Upper lobe of left lung (tissue), 4 donors: ENCODE measurements at regions not wholly inside any gene's neighbourhood (a gene's known extent, or its start where the extent isn't known, plus 50 kb on each side); places are given as distances from the start of the nearest gene placed in this dataset.

ENCODE experiments used
- CTCF ChIP-seq, 6 experiments: fragments of 450-650 bp in 4 of 6; fragments of 200-600 bp in 2 of 6; sonication (generic) in 2 of 6; IDR thresholded peaks; one replicate each; pipeline ENCODE4 v1.5.1; 2016 to 2019; ENCODE audit warnings: antibody characterized with exemption in 6 of 6
- EP300 ChIP-seq, 4 donors: sonication (generic); formaldehyde crosslinking; IDR thresholded peaks; one replicate each; pipeline ENCODE4 v1.5.1; 2017; ENCODE audit warnings: antibody characterized with exemption in 4 of 4, control low read depth in 2 of 4
- POLR2A ChIP-seq, 4 donors: fragments of 450-650 bp; IDR thresholded peaks; one replicate each; pipeline ENCODE4 v1.5.1; 2016 to 2017; ENCODE audit warnings: antibody characterized with exemption in 4 of 4, mild to moderate bottlenecking in 2 of 4

- TF ChIP-seq CTCF (IDR thresholded peaks at IDR 0.05) = no peak
- TF ChIP-seq POLR2A (IDR thresholded peaks at IDR 0.05) = no peak
- TF ChIP-seq EP300 (IDR thresholded peaks at IDR 0.05) = no peak
These were observed 193.9 kb upstream of the MRPS30 start for GRCh38 chr5:44614845-44615244.
